ENCODE measurements at regions not wholly inside any gene's neighbourhood (a gene's known extent, or its start where the extent isn't known, plus 50 kb on each side); places are given as distances from the start of the nearest gene placed in this dataset.

GRCh38 chr5:74507370-74508005 lies 133.0 kb downstream of the ENC1 start:
- TF ChIP-seq CTCF (conservative IDR thresholded peaks at IDR 0.05; ENCODE audit: low read depth, low read length) (no peak), EZH2 (IDR thresholded peaks at IDR 0.05; ENCODE audit: borderline replicate concordance, low read depth, low read length, poor library complexity, severe bottlenecking) (no peak)
